LNCAP (cell line): ENCODE measurements at regions not wholly inside any gene's neighbourhood (a gene's known extent, or its start where the extent isn't known, plus 50 kb on each side); places are given as distances from the start of the nearest gene placed in this dataset.

Experiments
- TF ChIP-seq, protein P1 (sequence below): fragments of 450-650 bp; IDR thresholded peaks from 2 replicates; pipeline ENCODE4 v1.5.1; 2017; ENCODE audit warnings: mild to moderate bottlenecking

- TF ChIP-seq, protein P1, sequence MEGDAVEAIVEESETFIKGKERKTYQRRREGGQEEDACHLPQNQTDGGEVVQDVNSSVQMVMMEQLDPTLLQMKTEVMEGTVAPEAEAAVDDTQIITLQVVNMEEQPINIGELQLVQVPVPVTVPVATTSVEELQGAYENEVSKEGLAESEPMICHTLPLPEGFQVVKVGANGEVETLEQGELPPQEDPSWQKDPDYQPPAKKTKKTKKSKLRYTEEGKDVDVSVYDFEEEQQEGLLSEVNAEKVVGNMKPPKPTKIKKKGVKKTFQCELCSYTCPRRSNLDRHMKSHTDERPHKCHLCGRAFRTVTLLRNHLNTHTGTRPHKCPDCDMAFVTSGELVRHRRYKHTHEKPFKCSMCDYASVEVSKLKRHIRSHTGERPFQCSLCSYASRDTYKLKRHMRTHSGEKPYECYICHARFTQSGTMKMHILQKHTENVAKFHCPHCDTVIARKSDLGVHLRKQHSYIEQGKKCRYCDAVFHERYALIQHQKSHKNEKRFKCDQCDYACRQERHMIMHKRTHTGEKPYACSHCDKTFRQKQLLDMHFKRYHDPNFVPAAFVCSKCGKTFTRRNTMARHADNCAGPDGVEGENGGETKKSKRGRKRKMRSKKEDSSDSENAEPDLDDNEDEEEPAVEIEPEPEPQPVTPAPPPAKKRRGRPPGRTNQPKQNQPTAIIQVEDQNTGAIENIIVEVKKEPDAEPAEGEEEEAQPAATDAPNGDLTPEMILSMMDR = no peak
Observed at GRCh38 chr2:150279686-150280085, 207.8 kb downstream of the RND3 start.

DNA sequence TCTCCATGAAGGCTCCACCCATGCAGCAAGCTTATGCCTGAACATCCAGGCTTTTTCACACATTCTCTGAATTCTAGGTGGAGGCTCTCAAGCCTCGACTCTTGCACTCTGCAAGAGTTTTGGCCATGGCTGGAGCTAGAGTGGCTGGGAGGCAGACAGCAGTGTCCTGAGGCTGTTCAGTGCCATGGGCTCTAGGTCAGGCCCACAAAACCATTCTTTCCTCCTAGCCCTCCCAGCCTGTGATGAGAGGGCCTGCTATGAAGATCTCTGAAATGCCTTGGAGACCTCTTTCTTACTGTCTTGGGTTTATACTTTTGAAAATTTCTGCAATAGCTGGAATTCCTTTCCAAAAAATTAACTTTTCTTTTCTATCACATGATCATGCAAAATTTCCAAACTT lies 210.7 kb downstream of the RND3 start:
- TF ChIP-seq, protein P1 = no peak

GRCh38 chr2:150274108-150274507 lies 213.4 kb downstream of the RND3 start:
- TF ChIP-seq, protein P1 = no peak

GRCh38 chr2:150271952-150272802 lies 215.3 kb downstream of the RND3 start:
- TF ChIP-seq, protein P1 = no peak

DNA sequence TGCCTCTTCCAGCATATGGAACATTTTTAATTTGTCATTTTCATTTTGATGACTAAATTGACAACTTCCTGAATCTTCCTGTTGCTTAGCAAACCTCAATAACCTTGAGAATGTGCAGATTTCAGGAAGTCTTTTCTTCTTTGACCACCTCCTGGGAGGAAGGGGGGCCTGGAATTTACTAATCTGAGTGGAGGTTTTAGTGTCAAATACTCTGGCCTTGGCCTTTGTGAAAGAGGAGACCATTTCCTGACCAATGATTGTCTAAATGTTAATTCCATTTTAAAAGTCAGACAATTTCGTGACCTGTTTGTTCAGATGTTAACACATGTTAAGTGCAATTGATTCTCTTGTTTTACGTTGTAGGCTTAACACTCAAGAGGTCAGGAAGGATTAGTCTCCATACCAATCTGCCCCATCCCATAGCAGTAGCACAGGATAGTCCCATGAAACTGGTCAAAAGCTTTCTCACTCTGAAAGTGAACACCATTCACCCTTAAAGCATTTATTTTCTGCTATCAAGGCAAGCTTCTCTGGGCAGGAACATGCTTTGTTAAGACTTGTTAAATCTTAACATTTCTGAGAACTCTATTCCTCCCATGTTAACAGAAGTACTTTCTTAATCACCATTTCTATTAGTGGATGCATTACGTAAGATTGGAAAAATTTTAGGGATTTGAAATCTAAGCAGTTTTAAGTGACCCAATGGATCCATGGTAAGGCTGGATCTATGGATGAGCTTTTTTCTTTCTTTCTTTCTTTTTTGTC lies 219.6 kb downstream of the RND3 start:
- TF ChIP-seq, protein P1 = no peak

- TF ChIP-seq, protein P1 = no peak
Observed at GRCh38 chr2:150266931-150267330, 220.5 kb downstream of the RND3 start.

- TF ChIP-seq, protein P1 = no peak
Observed at GRCh38 chr2:150264442-150264841, 223.0 kb downstream of the RND3 start.
